ENCODE measurements at regions not wholly inside any gene's neighbourhood (a gene's known extent, or its start where the extent isn't known, plus 50 kb on each side); places are given as distances from the start of the nearest gene placed in this dataset.
A peak's percentile ranks its signal among the peaks of the same experiment; 100 is the strongest.

GRCh38 chr1:170823120-170823519 lies 112.2 kb upstream of the MROH9 start:
- H3K4me3 ChIP-seq (ENCODE audit: low read length) = no peak overlapping the region
- no peak for TF ChIP-seq CTCF (conservative IDR thresholded peaks at IDR 0.05; ENCODE audit: low read depth, low read length)
- DNase-seq (ENCODE audit: low read depth) = no peak

- no peak for DNase-seq (ENCODE audit: low read depth)
- TF ChIP-seq CTCF (conservative IDR thresholded peaks at IDR 0.05; ENCODE audit: low read depth, low read length) = no peak
- H3K4me3 ChIP-seq (ENCODE audit: low read length) = no peak overlapping the region
Observed at GRCh38 chr1:170831276-170831675, 104.1 kb upstream of the MROH9 start.

- no peak overlapping the region for H3K4me3 ChIP-seq (ENCODE audit: low read length)
Observed at GRCh38 chr1:170836141-170836540, 99.2 kb upstream of the MROH9 start.

GRCh38 chr1:170840371-170840770 lies 95.0 kb upstream of the MROH9 start:
- DNase-seq (ENCODE audit: low read depth) = no peak
- H3K4me3 ChIP-seq (ENCODE audit: low read length) = no peak overlapping the region
- TF ChIP-seq CTCF (conservative IDR thresholded peaks at IDR 0.05; ENCODE audit: low read depth, low read length) = no peak

More at GRCh38 chr1:170836141-170836540, 99.2 kb upstream of the MROH9 start:
- DNase-seq (ENCODE audit: low read depth) = peak; percentile 58
- no peak for TF ChIP-seq CTCF (conservative IDR thresholded peaks at IDR 0.05; ENCODE audit: low read depth, low read length)

GRCh38 chr1:170853302-170853701 lies 82.0 kb upstream of the MROH9 start:
- H3K4me3 ChIP-seq (ENCODE audit: low read length) = no peak overlapping the region
- no peak for DNase-seq (ENCODE audit: low read depth)
- no peak for TF ChIP-seq CTCF (conservative IDR thresholded peaks at IDR 0.05; ENCODE audit: low read depth, low read length)

- H3K4me3 ChIP-seq (ENCODE audit: low read length) = no peak overlapping the region
- no peak for DNase-seq (ENCODE audit: low read depth)
- TF ChIP-seq CTCF (conservative IDR thresholded peaks at IDR 0.05; ENCODE audit: low read depth, low read length) = no peak
Observed at GRCh38 chr1:170853867-170854266, 81.5 kb upstream of the MROH9 start.

- no peak for DNase-seq (ENCODE audit: low read depth)
Observed at GRCh38 chr1:170854677-170855076, 80.7 kb upstream of the MROH9 start.

More at GRCh38 chr1:170854677-170855076, 80.7 kb upstream of the MROH9 start:
- H3K4me3 ChIP-seq (ENCODE audit: low read length) = no peak overlapping the region
- no peak for TF ChIP-seq CTCF (conservative IDR thresholded peaks at IDR 0.05; ENCODE audit: low read depth, low read length)

Measured in retinal pigment epithelial cell (primary cell).